ENCODE measurements at regions not wholly inside any gene's neighbourhood (a gene's known extent, or its start where the extent isn't known, plus 50 kb on each side); places are given as distances from the start of the nearest gene placed in this dataset.

DNA sequence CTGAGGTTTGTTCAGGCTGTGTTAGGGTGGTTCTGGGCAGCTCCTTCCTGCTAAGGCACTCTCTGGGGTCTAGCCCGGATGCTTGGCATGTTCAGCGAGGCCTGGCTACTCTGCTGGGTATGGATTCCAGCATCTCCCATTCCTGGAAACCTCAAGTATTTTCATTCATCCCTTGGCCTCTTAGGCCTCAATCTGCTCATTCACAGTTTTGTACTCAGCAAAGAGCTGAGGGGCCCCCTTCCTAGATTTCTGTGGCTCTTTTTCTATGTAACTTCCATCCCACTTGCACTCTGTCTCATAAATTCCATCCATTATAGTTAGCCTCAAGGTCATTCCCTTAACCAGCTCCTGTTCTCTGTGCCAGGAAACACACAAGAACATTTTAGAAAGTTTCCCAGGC is 798.8 kb upstream of the HS6ST1 start:
- H3K9me3 ChIP-seq (ENCODE audit: control insufficient read depth in 2 of 2, low read length in 2 of 2), result no peaks in the 10 kb centered on the region
- H3K4me3 ChIP-seq (ENCODE audit: low read depth, low read length), result no peak overlapping the region
- peaks cover 0 to 4% (median 0%) of the 10 kb centered on the region in 4 donors for H3K4me1 Mint-ChIP-seq
- ATAC-seq (ENCODE audit: low read depth in 2 of 2) (no peak), DNase-seq (no peak)
- H3K27me3 Mint-ChIP-seq, result no peaks in the 10 kb centered on the region
- H3K36me3 ChIP-seq (ENCODE audit: control insufficient read depth, insufficient read depth, low read length), result no peaks in the 10 kb centered on the region
- peaks cover 0 to 11% (median 3%) of the 10 kb centered on the region in 7 donors for H3K9me3 Mint-ChIP-seq
- no peaks in the 10 kb centered on the region for H3K4me1 ChIP-seq (ENCODE audit: control insufficient read depth, insufficient read depth, low read length, poor library complexity, severe bottlenecking)
- no peak overlapping the region for H3K4me3 Mint-ChIP-seq
- no peaks in the 10 kb centered on the region for H3K27me3 ChIP-seq (ENCODE audit: control insufficient read depth, insufficient read depth, low read length)
- H3K27ac Mint-ChIP-seq, result no peak overlapping the region
- no peak overlapping the region for H3K27ac ChIP-seq (ENCODE audit: insufficient read depth, low read length, poor library complexity, severe bottlenecking)
- no peaks in the 10 kb centered on the region for H3K36me3 Mint-ChIP-seq

DNA sequence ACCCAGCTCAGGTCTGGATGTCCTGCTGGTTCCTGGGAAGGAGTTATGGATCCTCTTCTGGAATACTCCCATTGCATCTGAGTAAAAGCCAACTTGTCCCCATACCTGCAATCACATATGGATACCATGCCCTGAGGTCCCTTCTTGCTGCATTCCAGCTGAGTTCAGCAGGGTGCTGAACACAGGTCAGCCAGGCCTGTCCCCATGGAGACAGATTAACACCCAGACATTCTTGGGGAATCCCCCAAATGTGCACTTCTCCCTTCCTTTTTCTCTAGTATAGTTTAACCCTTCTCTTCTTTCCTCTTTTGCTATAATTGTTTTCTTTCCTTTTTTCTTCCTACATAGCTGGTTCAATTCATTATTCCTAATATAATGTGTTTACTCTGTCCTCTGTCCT is 799.6 kb upstream of the HS6ST1 start:
- ATAC-seq (ENCODE audit: low read depth in 2 of 2), result no peak

DNA sequence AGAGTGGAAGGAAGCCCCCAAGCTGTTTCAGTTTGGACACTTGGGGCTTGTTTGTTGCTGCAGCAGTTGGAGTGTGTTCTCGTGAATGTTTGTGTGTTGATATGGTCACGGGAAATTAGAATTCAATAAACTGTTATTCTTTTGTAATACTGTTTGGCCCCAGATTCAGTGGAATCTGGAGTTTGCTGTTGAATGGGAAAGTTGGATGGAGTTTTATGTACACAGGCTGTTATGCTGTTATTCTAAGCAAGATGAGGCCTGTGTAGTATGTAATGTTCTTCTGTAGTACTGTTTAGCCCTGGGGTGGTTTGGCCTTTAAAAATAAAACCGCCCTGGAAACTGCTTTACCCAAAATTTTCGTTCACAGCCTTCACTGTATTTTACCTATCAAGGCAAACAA is 810.4 kb upstream of the HS6ST1 start:
- no peak for ATAC-seq (ENCODE audit: low read depth in 2 of 2)
- no peak for DNase-seq

More for the DNA sequence above, 799.6 kb upstream of the HS6ST1 start:
- DNase-seq, result no peak
- Histone ChIP-seq H3K27ac (ENCODE audit: insufficient read depth, low read length, poor library complexity, severe bottlenecking) (no peak overlapping the region), H3K4me1 (ENCODE audit: control insufficient read depth, insufficient read depth, low read length, poor library complexity, severe bottlenecking) (no peaks in the 10 kb centered on the region), H3K4me3 (ENCODE audit: low read depth, low read length) (no peak overlapping the region), H3K9me3 (ENCODE audit: control insufficient read depth in 2 of 2, low read length in 2 of 2) (no peaks in the 10 kb centered on the region), H3K27me3 (ENCODE audit: control insufficient read depth, insufficient read depth, low read length) (no peaks in the 10 kb centered on the region), H3K36me3 (ENCODE audit: control insufficient read depth, insufficient read depth, low read length) (no peaks in the 10 kb centered on the region)
- Mint-ChIP-seq H3K4me3 (no peak overlapping the region), H3K27me3 (no peaks in the 10 kb centered on the region), H3K4me1 (peaks cover 0 to 4% (median 0%) of the 10 kb centered on the region in 4 donors), H3K9me3 (peaks cover 0 to 11% (median 3%) of the 10 kb centered on the region in 7 donors), H3K27ac (no peak overlapping the region), H3K36me3 (no peaks in the 10 kb centered on the region)

DNA sequence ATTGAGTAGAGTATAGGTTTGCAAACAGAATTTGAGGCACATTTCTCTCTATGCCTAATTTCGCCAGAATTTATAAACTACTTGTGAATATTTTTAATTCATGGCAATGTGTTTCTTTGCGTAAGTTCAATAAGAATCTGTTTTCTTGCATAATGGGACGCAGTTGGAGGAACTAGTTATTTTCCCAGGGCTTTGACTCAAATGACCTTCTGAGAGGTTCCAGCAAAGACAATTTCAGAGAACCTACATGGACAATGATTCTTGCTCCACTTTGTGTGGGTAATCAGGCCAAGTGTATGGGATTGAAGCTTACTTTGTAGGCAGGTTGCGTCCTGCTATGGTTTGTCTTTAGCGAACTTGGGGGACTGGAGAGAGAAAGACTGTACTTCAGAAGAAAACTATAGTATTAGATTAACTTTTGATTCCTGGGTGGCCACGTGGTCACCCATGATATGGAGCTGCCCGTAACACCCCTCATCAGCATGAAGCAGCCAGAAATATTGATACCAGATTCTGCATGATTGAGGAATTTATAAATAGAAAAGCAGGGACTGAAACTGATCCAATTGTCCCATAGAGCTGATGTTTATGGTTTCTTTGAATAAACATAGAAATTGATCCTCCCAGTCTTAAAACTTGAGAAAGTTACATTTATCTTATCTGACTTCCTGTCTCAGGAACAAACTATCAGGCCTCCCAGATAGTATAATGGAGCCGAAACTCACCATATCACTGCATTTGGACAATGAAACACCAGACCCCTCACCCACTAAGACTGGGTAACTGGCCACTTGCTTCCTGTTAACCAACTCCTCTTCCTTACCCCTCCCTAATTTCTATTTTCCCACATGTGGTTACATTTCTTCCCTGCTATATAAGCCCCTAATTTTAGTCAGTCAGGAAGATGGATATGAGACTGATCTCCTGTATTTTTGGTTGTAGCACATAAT is 815.3 kb upstream of the HS6ST1 start:
- Mint-ChIP-seq H3K9me3 (peaks cover 0 to 1% (median 0%) of the 10 kb centered on the region in 7 donors), H3K27me3 (no peaks in the 10 kb centered on the region), H3K4me1 (no peaks in the 10 kb centered on the region), H3K27ac (no peak overlapping the region), H3K36me3 (no peaks in the 10 kb centered on the region), H3K4me3 (no peak overlapping the region)
- ATAC-seq (ENCODE audit: low read depth in 2 of 2), result no peak
- Histone ChIP-seq H3K27me3 (ENCODE audit: control insufficient read depth, insufficient read depth, low read length) (no peaks in the 10 kb centered on the region), H3K4me1 (ENCODE audit: control insufficient read depth, insufficient read depth, low read length, poor library complexity, severe bottlenecking) (no peaks in the 10 kb centered on the region), H3K4me3 (ENCODE audit: low read depth, low read length) (no peak overlapping the region), H3K27ac (ENCODE audit: insufficient read depth, low read length, poor library complexity, severe bottlenecking) (no peak overlapping the region), H3K9me3 (ENCODE audit: control insufficient read depth in 2 of 2, low read length in 2 of 2) (no peaks in the 10 kb centered on the region), H3K36me3 (ENCODE audit: control insufficient read depth, insufficient read depth, low read length) (no peaks in the 10 kb centered on the region)
- DNase-seq, result no peak

More for the DNA sequence above, 810.4 kb upstream of the HS6ST1 start:
- no peaks in the 10 kb centered on the region for H3K36me3 ChIP-seq (ENCODE audit: control insufficient read depth, insufficient read depth, low read length)
- H3K4me1 ChIP-seq (ENCODE audit: control insufficient read depth, insufficient read depth, low read length, poor library complexity, severe bottlenecking), result no peaks in the 10 kb centered on the region
- H3K9me3 Mint-ChIP-seq, result peaks cover 0 to 2% (median 0%) of the 10 kb centered on the region in 7 donors
- no peak overlapping the region for H3K27ac ChIP-seq (ENCODE audit: insufficient read depth, low read length, poor library complexity, severe bottlenecking)
- H3K4me3 ChIP-seq (ENCODE audit: low read depth, low read length), result no peak overlapping the region
- H3K27me3 ChIP-seq (ENCODE audit: control insufficient read depth, insufficient read depth, low read length), result no peaks in the 10 kb centered on the region
- no peak overlapping the region for H3K27ac Mint-ChIP-seq
- H3K4me3 Mint-ChIP-seq, result no peak overlapping the region
- no peaks in the 10 kb centered on the region for H3K36me3 Mint-ChIP-seq
- H3K27me3 Mint-ChIP-seq, result peaks cover 4% of the 10 kb centered on the region
- no peaks in the 10 kb centered on the region for H3K4me1 Mint-ChIP-seq
- H3K9me3 ChIP-seq (ENCODE audit: control insufficient read depth in 2 of 2, low read length in 2 of 2), result no peaks in the 10 kb centered on the region

DNA sequence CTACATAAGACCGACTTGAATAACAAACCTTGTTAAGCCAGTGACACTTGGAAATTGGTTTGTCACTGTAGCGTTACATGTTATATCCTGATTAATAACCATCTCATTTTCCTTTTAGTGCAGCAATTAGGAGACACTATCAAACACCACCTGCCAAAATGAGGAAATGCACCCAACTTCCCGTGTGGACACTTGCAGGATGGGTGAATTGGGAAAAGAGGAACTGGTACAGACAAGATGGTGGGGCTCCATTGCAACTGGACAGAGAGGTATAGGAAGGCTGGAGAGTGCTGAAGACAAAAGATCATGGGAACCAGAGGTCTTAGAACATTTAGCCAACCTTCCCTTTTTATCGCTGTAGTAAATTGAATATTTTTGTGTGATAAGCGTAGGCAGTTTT is 816.3 kb upstream of the HS6ST1 start:
- H3K36me3 ChIP-seq (ENCODE audit: control insufficient read depth, insufficient read depth, low read length), result no peaks in the 10 kb centered on the region
- no peaks in the 10 kb centered on the region for H3K4me1 ChIP-seq (ENCODE audit: control insufficient read depth, insufficient read depth, low read length, poor library complexity, severe bottlenecking)
- H3K27ac ChIP-seq (ENCODE audit: insufficient read depth, low read length, poor library complexity, severe bottlenecking), result no peak overlapping the region
- DNase-seq (no peak), ATAC-seq (ENCODE audit: low read depth in 2 of 2) (no peak)
- no peaks in the 10 kb centered on the region for H3K27me3 ChIP-seq (ENCODE audit: control insufficient read depth, insufficient read depth, low read length)
- no peak overlapping the region for H3K4me3 ChIP-seq (ENCODE audit: low read depth, low read length)
- no peaks in the 10 kb centered on the region for H3K9me3 ChIP-seq (ENCODE audit: control insufficient read depth in 2 of 2, low read length in 2 of 2)
- Mint-ChIP-seq H3K27ac (no peak overlapping the region), H3K4me1 (no peaks in the 10 kb centered on the region), H3K36me3 (no peaks in the 10 kb centered on the region), H3K4me3 (no peak overlapping the region), H3K9me3 (peaks cover 0 to 1% (median 0%) of the 10 kb centered on the region in 7 donors), H3K27me3 (no peaks in the 10 kb centered on the region)

DNA sequence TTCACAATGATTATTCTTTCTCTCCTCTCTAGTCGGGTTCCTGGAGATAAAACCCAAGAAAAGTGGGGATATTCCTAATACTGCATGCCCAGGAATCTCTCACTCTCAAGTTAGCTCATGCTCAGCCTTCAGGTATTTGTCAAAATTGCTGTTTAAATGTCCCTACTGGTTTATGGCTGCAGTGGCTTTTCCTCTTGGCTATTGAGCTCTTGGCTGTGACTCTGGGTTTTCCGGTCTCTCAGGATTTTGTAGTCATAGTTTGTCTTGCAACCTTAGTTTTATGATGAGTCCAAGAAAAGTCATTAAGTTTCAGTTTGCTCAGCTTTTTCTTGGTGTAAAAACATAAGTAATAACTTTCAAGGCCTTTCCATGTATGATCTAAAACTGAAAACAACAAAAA is 820.7 kb upstream of the HS6ST1 start:
- peaks cover 0 to 1% of the 10 kb centered on the region in 2 experiments for H3K9me3 ChIP-seq (ENCODE audit: control insufficient read depth in 2 of 2, low read length in 2 of 2)
- no peak overlapping the region for H3K27ac ChIP-seq (ENCODE audit: insufficient read depth, low read length, poor library complexity, severe bottlenecking)
- no peak overlapping the region for H3K4me3 ChIP-seq (ENCODE audit: low read depth, low read length)
- Mint-ChIP-seq H3K4me3 (no peak overlapping the region), H3K4me1 (no peaks in the 10 kb centered on the region), H3K27me3 (no peaks in the 10 kb centered on the region), H3K27ac (no peak overlapping the region), H3K36me3 (no peaks in the 10 kb centered on the region), H3K9me3 (peaks cover 0 to 2% (median 0%) of the 10 kb centered on the region in 7 donors)
- ATAC-seq (ENCODE audit: low read depth in 2 of 2), result no peak
- H3K27me3 ChIP-seq (ENCODE audit: control insufficient read depth, insufficient read depth, low read length), result no peaks in the 10 kb centered on the region
- no peak for DNase-seq
- H3K4me1 ChIP-seq (ENCODE audit: control insufficient read depth, insufficient read depth, low read length, poor library complexity, severe bottlenecking), result no peaks in the 10 kb centered on the region
- H3K36me3 ChIP-seq (ENCODE audit: control insufficient read depth, insufficient read depth, low read length), result no peaks in the 10 kb centered on the region

DNA sequence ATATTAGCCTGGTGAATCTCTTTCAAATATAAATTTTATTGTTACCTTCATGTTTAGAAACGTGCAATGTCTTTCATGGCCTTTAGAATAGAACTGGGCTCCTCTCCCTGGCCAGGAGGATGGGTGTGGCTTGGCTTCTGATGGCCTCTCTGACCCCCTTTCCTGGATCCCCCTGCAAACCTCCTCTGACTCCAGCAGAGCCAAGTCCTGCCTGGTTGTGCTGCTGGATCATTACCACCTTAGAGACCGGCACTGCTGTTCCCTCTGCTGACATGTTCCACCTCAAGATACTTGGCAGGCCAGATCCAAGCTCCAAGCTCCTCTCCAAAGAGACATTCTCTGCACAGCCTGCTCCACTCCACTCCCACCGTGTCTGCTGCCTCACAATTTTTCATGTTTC is 823.8 kb upstream of the HS6ST1 start:
- Mint-ChIP-seq H3K9me3 (peaks cover 0 to 4% (median 2%) of the 10 kb centered on the region in 7 donors), H3K4me3 (no peak overlapping the region), H3K27ac (no peak overlapping the region), H3K4me1 (no peaks in the 10 kb centered on the region), H3K36me3 (no peaks in the 10 kb centered on the region), H3K27me3 (no peaks in the 10 kb centered on the region)
- no peaks in the 10 kb centered on the region for H3K36me3 ChIP-seq (ENCODE audit: control insufficient read depth, insufficient read depth, low read length)
- DNase-seq (no peak), ATAC-seq (ENCODE audit: low read depth in 2 of 2) (no peak)
- H3K4me1 ChIP-seq (ENCODE audit: control insufficient read depth, insufficient read depth, low read length, poor library complexity, severe bottlenecking), result no peaks in the 10 kb centered on the region
- peaks cover 0 to 1% of the 10 kb centered on the region in 2 experiments for H3K9me3 ChIP-seq (ENCODE audit: control insufficient read depth in 2 of 2, low read length in 2 of 2)
- no peaks in the 10 kb centered on the region for H3K27me3 ChIP-seq (ENCODE audit: control insufficient read depth, insufficient read depth, low read length)
- H3K4me3 ChIP-seq (ENCODE audit: low read depth, low read length), result no peak overlapping the region
- H3K27ac ChIP-seq (ENCODE audit: insufficient read depth, low read length, poor library complexity, severe bottlenecking), result no peak overlapping the region

Data from CD4-positive, CD25-positive, alpha-beta regulatory T cell (primary cell).